Right atrium auricular region (tissue), 2 donors: ENCODE measurements at regions not wholly inside any gene's neighbourhood (a gene's known extent, or its start where the extent isn't known, plus 50 kb on each side); places are given as distances from the start of the nearest gene placed in this dataset.

ENCODE experiments used
- DNase-seq: peaks from one replicate; pipeline ENCODE4 v3.0.0-alpha.2; 2019; ENCODE audit warnings: low spot score
- H3K27ac ChIP-seq, 2 donors: fragments of 200-600 bp; sonication (generic); 1 replicate in 1 of 2; 2 replicates in 1 of 2; pipeline ENCODE4 v1.5.1; 2016 to 2019
- H3K27me3 ChIP-seq, 2 donors: fragments of 200-600 bp; sonication (generic); one replicate each; pipeline versions ENCODE4 v1.5.1 to v1.6.0; 2017 to 2019
- H3K36me3 ChIP-seq: fragments of 200-600 bp; sonication (generic); one replicate; pipeline ENCODE4 v1.5.1; 2016
- H3K4me1 ChIP-seq, 2 donors: fragments of 200-600 bp; sonication (generic); one replicate each; pipeline versions ENCODE4 v1.5.1 to v1.6.0; 2017 to 2019
- H3K4me3 ChIP-seq, 2 donors: fragments of 200-600 bp; sonication (generic); 1 replicate in 1 of 2; 2 replicates in 1 of 2; pipeline ENCODE4 v1.5.1; 2017 to 2019; ENCODE audit warnings: mild to moderate bottlenecking in 1 of 2, moderate library complexity in 1 of 2
- H3K9me3 ChIP-seq, 2 donors: fragments of 200-600 bp; sonication (generic); one replicate each; pipeline ENCODE4 v1.5.1; 2019
- TF ChIP-seq, protein P1 (sequence below), 2 donors: fragments of 200-600 bp; sonication (generic); IDR thresholded peaks; one replicate each; pipeline ENCODE4 v1.5.1; 2019; ENCODE audit warnings: antibody characterized with exemption in 2 of 2

GRCh38 chr9:81498576-81498975, 190.8 kb downstream of the TLE1 start:
- DNase-seq = no peak
- no peaks in the 10 kb centered on the region for H3K9me3 ChIP-seq
- no peak overlapping the region for H3K4me3 ChIP-seq
- no peaks in the 10 kb centered on the region for H3K27me3 ChIP-seq
- H3K36me3 ChIP-seq = no peaks in the 10 kb centered on the region
- no peak overlapping the region for H3K27ac ChIP-seq
- peaks cover 0 to 10% of the 10 kb centered on the region in 2 donors for H3K4me1 ChIP-seq
- TF ChIP-seq, protein P1, sequence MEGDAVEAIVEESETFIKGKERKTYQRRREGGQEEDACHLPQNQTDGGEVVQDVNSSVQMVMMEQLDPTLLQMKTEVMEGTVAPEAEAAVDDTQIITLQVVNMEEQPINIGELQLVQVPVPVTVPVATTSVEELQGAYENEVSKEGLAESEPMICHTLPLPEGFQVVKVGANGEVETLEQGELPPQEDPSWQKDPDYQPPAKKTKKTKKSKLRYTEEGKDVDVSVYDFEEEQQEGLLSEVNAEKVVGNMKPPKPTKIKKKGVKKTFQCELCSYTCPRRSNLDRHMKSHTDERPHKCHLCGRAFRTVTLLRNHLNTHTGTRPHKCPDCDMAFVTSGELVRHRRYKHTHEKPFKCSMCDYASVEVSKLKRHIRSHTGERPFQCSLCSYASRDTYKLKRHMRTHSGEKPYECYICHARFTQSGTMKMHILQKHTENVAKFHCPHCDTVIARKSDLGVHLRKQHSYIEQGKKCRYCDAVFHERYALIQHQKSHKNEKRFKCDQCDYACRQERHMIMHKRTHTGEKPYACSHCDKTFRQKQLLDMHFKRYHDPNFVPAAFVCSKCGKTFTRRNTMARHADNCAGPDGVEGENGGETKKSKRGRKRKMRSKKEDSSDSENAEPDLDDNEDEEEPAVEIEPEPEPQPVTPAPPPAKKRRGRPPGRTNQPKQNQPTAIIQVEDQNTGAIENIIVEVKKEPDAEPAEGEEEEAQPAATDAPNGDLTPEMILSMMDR (IDR thresholded peaks at IDR 0.05) = no peak

GRCh38 chr9:81497091-81497490, 192.3 kb downstream of the TLE1 start:
- no peak overlapping the region for H3K27ac ChIP-seq
- TF ChIP-seq, protein P1 (IDR thresholded peaks at IDR 0.05) = no peak
- H3K9me3 ChIP-seq = no peaks in the 10 kb centered on the region
- H3K27me3 ChIP-seq = no peaks in the 10 kb centered on the region
- DNase-seq = no peak
- no peaks in the 10 kb centered on the region for H3K36me3 ChIP-seq
- peaks cover 0 to 10% of the 10 kb centered on the region in 2 donors for H3K4me1 ChIP-seq
- no peak overlapping the region for H3K4me3 ChIP-seq

GRCh38 chr9:81492710-81493447, 196.5 kb downstream of the TLE1 start:
- Histone ChIP-seq H3K9me3 (no peaks in the 10 kb centered on the region), H3K36me3 (no peaks in the 10 kb centered on the region), H3K4me3 (no peak overlapping the region), H3K4me1 (no peaks in the 10 kb centered on the region), H3K27me3 (no peaks in the 10 kb centered on the region), H3K27ac (no peak overlapping the region)
- TF ChIP-seq, protein P1 (IDR thresholded peaks at IDR 0.05) = no peak
- DNase-seq = no peak

- no peak overlapping the region for H3K27ac ChIP-seq
- TF ChIP-seq, protein P1 (IDR thresholded peaks at IDR 0.05) = no peak
- H3K27me3 ChIP-seq = no peaks in the 10 kb centered on the region
These were observed 198.6 kb downstream of the TLE1 start for GRCh38 chr9:81490605-81491331.

GRCh38 chr9:81489046-81489445, 200.3 kb downstream of the TLE1 start:
- DNase-seq = no peak
- Histone ChIP-seq H3K27me3 (no peaks in the 10 kb centered on the region), H3K4me3 (no peak overlapping the region), H3K27ac (no peak overlapping the region), H3K36me3 (no peaks in the 10 kb centered on the region), H3K9me3 (no peaks in the 10 kb centered on the region), H3K4me1 (no peaks in the 10 kb centered on the region)
- TF ChIP-seq, protein P1 (IDR thresholded peaks at IDR 0.05) = no peak

More at GRCh38 chr9:81490605-81491331, 198.6 kb downstream of the TLE1 start:
- Histone ChIP-seq H3K36me3 (no peaks in the 10 kb centered on the region), H3K9me3 (no peaks in the 10 kb centered on the region), H3K4me3 (no peak overlapping the region), H3K4me1 (no peaks in the 10 kb centered on the region)
- DNase-seq = no peak
